WI38 (cell line): ENCODE measurements at regions not wholly inside any gene's neighbourhood (a gene's known extent, or its start where the extent isn't known, plus 50 kb on each side); places are given as distances from the start of the nearest gene placed in this dataset.

Source experiments
- H3K4me3 ChIP-seq: 2 replicates; pipeline ENCODE4 v1.5.1; 2011; ENCODE audit warnings: low read depth, mild to moderate bottlenecking, control low read depth, low read length
- TF ChIP-seq, protein P1 (sequence below): IDR thresholded peaks from 2 replicates; pipeline ENCODE4 v1.5.1; 2012; ENCODE audit warnings: low read depth, mild to moderate bottlenecking, control low read depth, low read length

DNA sequence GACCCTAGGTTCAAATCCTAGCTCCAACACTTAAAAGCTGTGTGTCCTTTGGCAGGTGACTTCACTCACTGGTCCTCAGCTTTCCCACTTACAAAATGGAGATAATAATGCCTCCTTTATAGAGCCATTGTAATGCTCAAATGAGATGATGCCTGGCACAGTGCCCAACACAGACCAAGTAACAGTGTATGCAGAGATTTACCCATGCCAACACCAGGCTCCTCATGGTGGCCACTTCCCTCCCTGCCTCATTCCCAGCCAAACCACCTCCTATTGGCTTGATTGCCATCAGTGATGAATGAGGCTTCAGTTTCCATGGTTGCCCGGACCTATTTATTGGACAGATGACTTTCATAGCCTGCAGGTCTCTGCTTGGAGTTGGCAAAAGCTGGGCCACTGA lies 469.4 kb downstream of the CDK5RAP2 start:
- TF ChIP-seq, protein P1, sequence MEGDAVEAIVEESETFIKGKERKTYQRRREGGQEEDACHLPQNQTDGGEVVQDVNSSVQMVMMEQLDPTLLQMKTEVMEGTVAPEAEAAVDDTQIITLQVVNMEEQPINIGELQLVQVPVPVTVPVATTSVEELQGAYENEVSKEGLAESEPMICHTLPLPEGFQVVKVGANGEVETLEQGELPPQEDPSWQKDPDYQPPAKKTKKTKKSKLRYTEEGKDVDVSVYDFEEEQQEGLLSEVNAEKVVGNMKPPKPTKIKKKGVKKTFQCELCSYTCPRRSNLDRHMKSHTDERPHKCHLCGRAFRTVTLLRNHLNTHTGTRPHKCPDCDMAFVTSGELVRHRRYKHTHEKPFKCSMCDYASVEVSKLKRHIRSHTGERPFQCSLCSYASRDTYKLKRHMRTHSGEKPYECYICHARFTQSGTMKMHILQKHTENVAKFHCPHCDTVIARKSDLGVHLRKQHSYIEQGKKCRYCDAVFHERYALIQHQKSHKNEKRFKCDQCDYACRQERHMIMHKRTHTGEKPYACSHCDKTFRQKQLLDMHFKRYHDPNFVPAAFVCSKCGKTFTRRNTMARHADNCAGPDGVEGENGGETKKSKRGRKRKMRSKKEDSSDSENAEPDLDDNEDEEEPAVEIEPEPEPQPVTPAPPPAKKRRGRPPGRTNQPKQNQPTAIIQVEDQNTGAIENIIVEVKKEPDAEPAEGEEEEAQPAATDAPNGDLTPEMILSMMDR: no peak
- H3K4me3 ChIP-seq: no peak overlapping the region

DNA sequence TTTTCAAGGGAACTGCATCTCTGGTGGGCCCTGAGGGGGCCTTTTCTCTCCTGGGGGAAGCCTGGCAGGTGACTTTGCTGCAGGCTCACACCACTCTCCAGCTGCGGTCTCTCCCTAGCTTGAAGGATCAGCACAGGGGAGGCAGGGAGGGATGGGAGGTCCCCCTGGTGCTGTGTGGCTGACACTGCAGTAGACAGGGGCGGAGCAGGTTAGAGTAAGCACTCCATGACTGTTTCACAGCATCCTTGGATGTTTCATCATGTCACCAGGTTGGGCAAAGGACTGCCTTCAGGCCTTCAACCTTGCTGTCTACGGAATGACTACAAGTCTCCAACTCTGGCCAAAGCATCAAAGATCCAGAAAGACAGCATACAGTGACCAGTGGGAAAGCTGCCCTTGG lies 470.7 kb downstream of the CDK5RAP2 start:
- H3K4me3 ChIP-seq: no peak overlapping the region
- TF ChIP-seq, protein P1: no peak

DNA sequence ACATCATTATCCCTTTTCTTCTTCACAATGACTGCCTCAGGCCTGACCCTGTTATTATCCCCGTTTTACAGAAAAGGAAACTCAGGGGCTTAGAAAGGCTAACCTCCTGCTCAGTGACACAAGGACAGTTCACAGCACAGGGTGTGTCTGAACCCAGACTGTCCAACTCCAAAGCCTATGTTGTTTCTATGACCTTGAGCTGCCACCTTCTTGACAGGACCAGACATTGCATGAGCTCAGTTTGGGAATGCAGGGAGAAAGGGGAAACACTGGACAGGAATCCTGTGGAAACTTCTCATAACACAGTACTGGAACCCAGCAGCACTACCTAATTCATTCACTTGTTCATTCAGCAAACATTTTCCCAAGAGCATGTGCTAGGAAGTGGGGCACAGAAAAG lies 472.8 kb downstream of the CDK5RAP2 start:
- TF ChIP-seq, protein P1: no peak
- no peak overlapping the region for H3K4me3 ChIP-seq

DNA sequence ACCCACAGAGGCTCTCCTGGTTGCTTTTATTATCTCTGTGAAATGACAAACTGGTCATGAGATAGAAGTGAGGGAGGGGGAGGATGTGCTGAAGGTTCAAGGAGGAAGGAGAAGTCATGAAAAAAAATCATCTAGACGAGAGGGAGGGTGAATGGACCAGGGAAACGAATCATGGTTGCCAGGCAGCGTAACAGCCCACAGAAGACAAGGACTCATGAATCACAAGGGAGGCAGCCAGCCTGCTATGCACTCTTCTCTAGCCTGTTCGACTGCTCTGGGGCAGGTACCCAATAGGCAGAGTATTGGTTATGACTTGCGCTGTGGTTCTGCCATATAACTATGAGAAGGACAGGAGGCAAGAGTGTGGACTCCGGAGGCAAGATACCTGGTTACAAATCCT lies 475.2 kb downstream of the CDK5RAP2 start:
- H3K4me3 ChIP-seq: no peak overlapping the region
- TF ChIP-seq, protein P1: no peak

DNA sequence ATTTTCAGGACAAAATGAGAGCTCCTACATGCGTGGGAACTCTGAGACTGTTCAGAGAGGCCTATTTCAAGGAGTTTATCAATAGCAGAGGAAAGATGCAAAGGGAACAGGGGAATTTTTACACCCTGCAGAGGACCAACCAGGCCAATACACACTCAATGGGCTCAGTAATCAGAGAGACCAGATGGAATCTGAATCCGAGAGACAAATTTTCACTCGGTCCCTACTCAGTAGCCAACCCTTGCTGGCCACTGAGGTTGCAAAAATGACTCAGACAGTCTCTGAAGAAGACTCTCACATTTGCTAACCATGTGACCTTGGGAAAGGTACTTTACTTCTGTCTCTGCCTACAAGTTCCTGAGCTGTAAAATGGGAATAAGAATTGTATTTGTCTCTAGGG lies 479.4 kb downstream of the CDK5RAP2 start:
- no peak overlapping the region for H3K4me3 ChIP-seq
- TF ChIP-seq, protein P1: no peak

DNA sequence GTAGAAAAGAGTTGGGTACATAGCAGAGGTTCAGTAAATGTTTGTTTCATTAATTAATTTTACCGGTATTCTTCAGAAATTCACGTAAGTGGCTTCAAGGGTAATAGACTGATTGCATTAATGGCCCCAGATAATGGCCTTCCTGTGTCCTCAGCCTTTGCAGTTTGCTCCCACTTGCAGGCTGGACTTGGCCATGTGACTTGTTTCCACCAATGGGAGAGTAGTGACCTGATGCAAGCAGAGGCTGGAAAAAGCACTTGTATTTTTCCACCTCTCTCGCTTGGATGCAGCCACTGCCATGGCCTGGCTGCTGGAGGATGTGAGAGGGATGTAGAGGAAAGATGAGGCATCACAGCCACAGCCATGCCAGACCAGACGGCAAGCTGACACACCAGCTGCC lies 480.9 kb downstream of the CDK5RAP2 start:
- H3K4me3 ChIP-seq: no peak overlapping the region
- TF ChIP-seq, protein P1: no peak

DNA sequence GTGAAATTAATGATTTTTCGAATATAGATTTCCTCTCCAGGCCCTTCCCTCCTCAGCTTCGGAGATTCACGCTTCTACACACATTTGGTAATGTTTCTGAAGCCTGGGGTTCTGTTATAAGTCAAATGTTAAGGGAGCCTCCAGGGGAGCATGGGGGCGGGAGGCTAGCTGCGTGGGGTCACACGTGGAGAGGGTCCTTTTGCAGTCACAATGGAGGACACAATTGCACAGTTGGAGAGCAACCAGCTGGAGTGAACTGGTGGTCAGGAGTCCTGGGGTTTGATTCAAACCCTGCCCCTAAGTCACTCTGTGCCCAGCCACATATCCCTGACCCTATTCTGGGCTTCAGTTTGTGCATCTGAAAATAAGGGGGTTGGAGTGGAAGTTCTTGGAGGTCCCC lies 481.4 kb downstream of the CDK5RAP2 start:
- TF ChIP-seq, protein P1: no peak
- H3K4me3 ChIP-seq: no peak overlapping the region

DNA sequence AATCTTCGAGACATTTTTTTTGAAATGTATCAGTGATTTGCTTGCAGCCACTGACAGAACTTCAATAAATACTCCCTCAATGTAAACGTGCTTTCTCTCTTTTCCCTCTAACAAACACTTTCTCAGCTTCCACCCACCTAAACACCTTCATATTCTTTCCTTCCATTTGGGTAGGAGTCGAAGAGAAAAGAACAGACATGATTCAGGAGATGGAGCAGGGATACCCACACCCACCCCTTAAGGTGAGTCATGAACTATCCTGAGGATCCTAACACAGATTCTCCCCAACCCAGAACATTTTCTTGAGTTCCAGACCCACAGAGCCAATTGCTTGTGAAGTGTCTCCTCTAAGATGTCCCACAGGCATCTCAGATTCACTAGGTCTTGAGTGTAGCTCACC lies 488.8 kb downstream of the CDK5RAP2 start:
- no peak overlapping the region for H3K4me3 ChIP-seq

More for the DNA sequence above, 488.8 kb downstream of the CDK5RAP2 start:
- TF ChIP-seq, protein P1: no peak
